Esophagus squamous epithelium (tissue), 4 donors: ENCODE measurements at regions not wholly inside any gene's neighbourhood (a gene's known extent, or its start where the extent isn't known, plus 50 kb on each side); places are given as distances from the start of the nearest gene placed in this dataset.

ENCODE experiments used
- POLR2A ChIP-seq, 4 donors: fragments of 450-650 bp; IDR thresholded peaks; one replicate each; pipeline ENCODE4 v1.6.1; 2017; ENCODE audit warnings: antibody characterized with exemption in 4 of 4, mild to moderate bottlenecking in 4 of 4, moderate library complexity in 3 of 4
- TF ChIP-seq, protein P1 (sequence below), 6 experiments: fragments of 450-650 bp in 4 of 6; fragments of 200-600 bp in 2 of 6; sonication (generic) in 2 of 6; IDR thresholded peaks; one replicate each; pipeline ENCODE4 v1.5.1; 2016 to 2019; ENCODE audit warnings: antibody characterized with exemption in 6 of 6, mild to moderate bottlenecking in 4 of 6, moderate library complexity in 4 of 6

DNA sequence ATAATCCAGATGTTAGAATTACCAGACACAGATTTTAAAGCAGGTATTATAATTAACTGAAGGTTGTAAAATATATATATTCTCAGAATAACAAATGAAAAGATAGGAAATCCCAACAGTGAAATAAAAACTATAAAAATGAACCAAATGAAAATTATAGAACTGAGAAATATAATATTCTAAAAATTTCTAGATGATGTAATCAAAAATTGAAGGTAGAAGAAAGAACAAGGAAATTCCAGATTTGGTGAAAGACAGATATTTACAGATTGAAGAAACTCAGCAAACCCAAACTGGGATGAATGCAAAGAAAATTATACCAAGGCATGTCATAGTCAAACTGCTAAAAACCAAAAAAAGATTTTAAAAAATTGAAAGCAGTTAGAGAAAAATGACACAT is 729.4 kb downstream of the MATN1 start:
- no peak for TF ChIP-seq POLR2A (IDR thresholded peaks at IDR 0.05)
- TF ChIP-seq, protein P1, sequence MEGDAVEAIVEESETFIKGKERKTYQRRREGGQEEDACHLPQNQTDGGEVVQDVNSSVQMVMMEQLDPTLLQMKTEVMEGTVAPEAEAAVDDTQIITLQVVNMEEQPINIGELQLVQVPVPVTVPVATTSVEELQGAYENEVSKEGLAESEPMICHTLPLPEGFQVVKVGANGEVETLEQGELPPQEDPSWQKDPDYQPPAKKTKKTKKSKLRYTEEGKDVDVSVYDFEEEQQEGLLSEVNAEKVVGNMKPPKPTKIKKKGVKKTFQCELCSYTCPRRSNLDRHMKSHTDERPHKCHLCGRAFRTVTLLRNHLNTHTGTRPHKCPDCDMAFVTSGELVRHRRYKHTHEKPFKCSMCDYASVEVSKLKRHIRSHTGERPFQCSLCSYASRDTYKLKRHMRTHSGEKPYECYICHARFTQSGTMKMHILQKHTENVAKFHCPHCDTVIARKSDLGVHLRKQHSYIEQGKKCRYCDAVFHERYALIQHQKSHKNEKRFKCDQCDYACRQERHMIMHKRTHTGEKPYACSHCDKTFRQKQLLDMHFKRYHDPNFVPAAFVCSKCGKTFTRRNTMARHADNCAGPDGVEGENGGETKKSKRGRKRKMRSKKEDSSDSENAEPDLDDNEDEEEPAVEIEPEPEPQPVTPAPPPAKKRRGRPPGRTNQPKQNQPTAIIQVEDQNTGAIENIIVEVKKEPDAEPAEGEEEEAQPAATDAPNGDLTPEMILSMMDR (IDR thresholded peaks at IDR 0.05): no peak
